OCI-LY7 (cell line): ENCODE measurements at regions not wholly inside any gene's neighbourhood (a gene's known extent, or its start where the extent isn't known, plus 50 kb on each side); places are given as distances from the start of the nearest gene placed in this dataset.
"Not testable (repeated sequence)": the region's sequence is repeated elsewhere in the genome, so short reads cannot be mapped to it uniquely, and the experiment has no call there.

ENCODE experiments used
- BruUV-seq: library from RNA; stranded (reverse); fragments of 400-500 nt; replicated peaks from 2 replicates; lab custom pipeline; 2021; lab: Mats Ljungman, UMichigan
- CTCF ChIA-PET: fragments of 300-600 bp; sonication (Branson Sonifier 250); formaldehyde crosslinking; loops from one replicate; lab custom pipeline; 2022; ENCODE audit warnings: antibody characterized with exemption; ENCODE audit not compliant: unreplicated experiment; lab: Charles Lee
- POLR2A ChIA-PET: fragments of 300-600 bp; sonication (Branson Sonifier 250); formaldehyde crosslinking; loops from one replicate; lab custom pipeline; 2022; ENCODE audit warnings: antibody characterized with exemption; lab: Charles Lee
- DNase-seq: peaks from one replicate; pipeline ENCODE4 v3.0.0-alpha.2; 2015; ENCODE audit warnings: low spot score
- H2AFZ ChIP-seq: fragments of 200-600 bp; sonication (generic), shearing (Covaris generic); 2 replicates; pipeline ENCODE4 v1.6.1; 2014; ENCODE audit warnings: mild to moderate bottlenecking, antibody characterized with exemption, low read length, moderate library complexity
- H3K27ac ChIP-seq: fragments of 200-600 bp; sonication (generic); 2 replicates; pipeline ENCODE4 v1.5.1; 2014; ENCODE audit warnings: mixed run types, low read depth, mild to moderate bottlenecking, moderate library complexity, low read length, inconsistent platforms; ENCODE audit not compliant: poor library complexity, severe bottlenecking
- H3K36me3 ChIP-seq: fragments of 200-600 bp; sonication (generic); 2 replicates; pipeline ENCODE4 v1.6.1; 2014; ENCODE audit warnings: mild to moderate bottlenecking, antibody characterized with exemption, low read length, moderate library complexity, mixed read lengths; ENCODE audit not compliant: insufficient read depth
- H3K4me1 ChIP-seq: fragments of 200-600 bp; sonication (generic); 2 replicates; pipeline ENCODE4 v1.5.1; 2014; ENCODE audit warnings: mild to moderate bottlenecking, low read length; ENCODE audit not compliant: insufficient read depth, poor library complexity, severe bottlenecking
- H3K4me2 ChIP-seq: fragments of 200-600 bp; sonication (generic); 2 replicates; pipeline ENCODE4 v1.6.1; 2014; ENCODE audit warnings: mild to moderate bottlenecking, low read length
- H3K4me3 ChIP-seq: fragments of 200-600 bp; sonication (generic); 2 replicates; pipeline ENCODE4 v1.5.1; 2014; ENCODE audit warnings: mild to moderate bottlenecking, low read depth, low read length; ENCODE audit not compliant: poor library complexity, severe bottlenecking
- H3K79me2 ChIP-seq: fragments of 200-600 bp; sonication (generic); 2 replicates; pipeline ENCODE4 v1.6.1; 2016; ENCODE audit warnings: low read depth, mild to moderate bottlenecking, low read length, moderate library complexity, mixed read lengths; ENCODE audit not compliant: insufficient read depth
- H3K9me2 ChIP-seq: fragments of 200-600 bp; sonication (generic); 2 replicates; pipeline ENCODE4 v1.6.1; 2016; ENCODE audit warnings: mild to moderate bottlenecking, low read length, mixed read lengths; ENCODE audit not compliant: insufficient read depth
- H3K9me3 ChIP-seq: fragments of 200-600 bp; sonication (generic); 2 replicates; pipeline ENCODE4 v1.6.1; 2014; ENCODE audit warnings: mild to moderate bottlenecking, mixed run types, low read length, mixed read lengths
- H4K20me1 ChIP-seq: fragments of 200-600 bp; sonication (generic); 2 replicates; pipeline ENCODE4 v1.6.1; 2014; ENCODE audit warnings: mild to moderate bottlenecking, antibody characterized with exemption, low read length, moderate library complexity, mixed read lengths; ENCODE audit not compliant: insufficient read depth
- CTCF ChIP-seq: fragments of 200-600 bp; sonication (generic); conservative IDR thresholded peaks from 2 replicates; pipeline ENCODE4 v1.5.1; 2014; ENCODE audit warnings: mild to moderate bottlenecking, antibody characterized with exemption, low read length, moderate library complexity, mixed read lengths
- EZH2phosphoT487 ChIP-seq: fragments of 200-600 bp; sonication (generic); IDR thresholded peaks from 2 replicates; pipeline ENCODE4 v1.6.1; 2018; ENCODE audit warnings: low read depth, borderline replicate concordance, mild to moderate bottlenecking, mixed run types, antibody characterized with exemption, low read length, moderate library complexity, mixed read lengths
- intact Hi-C: fragments of 100-400 bp; cut with micrococcal nuclease; formaldehyde crosslinking; loops from one replicate; pipeline ENCODE4 v1.10.0; 2022; ENCODE audit not compliant: unreplicated experiment

- no peaks in the 10 kb centered on the region for H4K20me1 ChIP-seq
- DNase-seq, result no peak
- H2AFZ ChIP-seq, result no peak overlapping the region
- BruUV-seq, result no TSS peak
- no peaks in the 10 kb centered on the region for H3K9me3 ChIP-seq
- H3K4me1 ChIP-seq, result no peaks in the 10 kb centered on the region
- TF ChIP-seq EZH2phosphoT487 (no peak), CTCF (no peak)
- no peak overlapping the region for H3K27ac ChIP-seq
- intact Hi-C loops, result no loop called here
- H3K9me2 ChIP-seq, result no peaks in the 10 kb centered on the region
- H3K4me2 ChIP-seq, result no peak overlapping the region
- ChIA-PET POLR2A (interaction anchor here (0.5 to 2.6 kb wide), 4 partner anchors 10 to 577 kb away, joined by 3 to 9 read pairs (median 3); no protein-coding TSS in a partner anchor), CTCF (no interaction called here)
- no peak overlapping the region for H3K4me3 ChIP-seq
- H3K36me3 ChIP-seq, result no peaks in the 10 kb centered on the region
- H3K79me2 ChIP-seq, result no peaks in the 10 kb centered on the region
These were observed 109.2 kb upstream of the NR5A2 start for GRCh38 chr1:199918196-199918769.

GRCh38 chr1:199920635-199921034, 106.9 kb upstream of the NR5A2 start:
- Histone ChIP-seq H3K27ac (no peak overlapping the region), H3K9me2 (no peaks in the 10 kb centered on the region), H3K9me3 (no peaks in the 10 kb centered on the region), H3K79me2 (no peaks in the 10 kb centered on the region), H2AFZ (no peak overlapping the region), H3K36me3 (no peaks in the 10 kb centered on the region), H3K4me2 (no peak overlapping the region), H3K4me1 (no peaks in the 10 kb centered on the region), H3K4me3 (no peak overlapping the region), H4K20me1 (no peaks in the 10 kb centered on the region)
- intact Hi-C loops, result no loop called here
- no peak for DNase-seq
- BruUV-seq, result no TSS peak
- TF ChIP-seq CTCF (no peak), EZH2phosphoT487 (no peak)
- ChIA-PET CTCF (no interaction called here), POLR2A (no interaction called here)

GRCh38 chr1:199929556-199929955, 98.0 kb upstream of the NR5A2 start:
- intact Hi-C loops, result no loop called here
- ChIA-PET CTCF (no interaction called here), POLR2A (interaction anchor here (0.6 to 0.8 kb wide), 3 partner anchors 36 to 124 kb away, joined by 3 to 4 read pairs (median 3); no protein-coding TSS in a partner anchor)
- Histone ChIP-seq H2AFZ (no peak overlapping the region), H3K4me2 (no peak overlapping the region), H3K36me3 (no peaks in the 10 kb centered on the region), H3K4me1 (no peaks in the 10 kb centered on the region), H4K20me1 (no peaks in the 10 kb centered on the region), H3K9me3 (no peaks in the 10 kb centered on the region), H3K4me3 (no peak overlapping the region), H3K9me2 (no peaks in the 10 kb centered on the region), H3K79me2 (no peaks in the 10 kb centered on the region), H3K27ac (no peak overlapping the region)
- no TSS peak for BruUV-seq
- TF ChIP-seq EZH2phosphoT487, result no peak
- no peak for TF ChIP-seq CTCF
- no peak for DNase-seq

- CTCF ChIA-PET, H4K20me1 ChIP-seq, H3K27ac ChIP-seq, BruUV-seq, H3K79me2 ChIP-seq, H3K9me2 ChIP-seq, DNase-seq, H3K4me2 ChIP-seq, H3K4me3 ChIP-seq, H2AFZ ChIP-seq, H3K9me3 ChIP-seq, intact Hi-C loops, H3K4me1 ChIP-seq, H3K36me3 ChIP-seq: not testable (repeated sequence)
- POLR2A ChIA-PET, result interaction anchor here (0.8 kb wide), 1 partner anchor 50 kb away, joined by 3 read pairs; no protein-coding TSS in a partner anchor
These were observed 97.4 kb upstream of the NR5A2 start for GRCh38 chr1:199930067-199930466.
